Left kidney (tissue), 1 donor: ENCODE measurements at regions not wholly inside any gene's neighbourhood (a gene's known extent, or its start where the extent isn't known, plus 50 kb on each side); places are given as distances from the start of the nearest gene placed in this dataset.
"Not testable (repeated sequence)": the region's sequence is repeated elsewhere in the genome, so short reads cannot be mapped to it uniquely, and the experiment has no call there.

ENCODE experiments used
- DNase-seq: peaks from one replicate; pipeline ENCODE4 v3.0.0-alpha.2; 2013

GRCh38 chr15:93358166-93359059 is 269.4 kb upstream of the RGMA start:
- no peak for DNase-seq

DNA sequence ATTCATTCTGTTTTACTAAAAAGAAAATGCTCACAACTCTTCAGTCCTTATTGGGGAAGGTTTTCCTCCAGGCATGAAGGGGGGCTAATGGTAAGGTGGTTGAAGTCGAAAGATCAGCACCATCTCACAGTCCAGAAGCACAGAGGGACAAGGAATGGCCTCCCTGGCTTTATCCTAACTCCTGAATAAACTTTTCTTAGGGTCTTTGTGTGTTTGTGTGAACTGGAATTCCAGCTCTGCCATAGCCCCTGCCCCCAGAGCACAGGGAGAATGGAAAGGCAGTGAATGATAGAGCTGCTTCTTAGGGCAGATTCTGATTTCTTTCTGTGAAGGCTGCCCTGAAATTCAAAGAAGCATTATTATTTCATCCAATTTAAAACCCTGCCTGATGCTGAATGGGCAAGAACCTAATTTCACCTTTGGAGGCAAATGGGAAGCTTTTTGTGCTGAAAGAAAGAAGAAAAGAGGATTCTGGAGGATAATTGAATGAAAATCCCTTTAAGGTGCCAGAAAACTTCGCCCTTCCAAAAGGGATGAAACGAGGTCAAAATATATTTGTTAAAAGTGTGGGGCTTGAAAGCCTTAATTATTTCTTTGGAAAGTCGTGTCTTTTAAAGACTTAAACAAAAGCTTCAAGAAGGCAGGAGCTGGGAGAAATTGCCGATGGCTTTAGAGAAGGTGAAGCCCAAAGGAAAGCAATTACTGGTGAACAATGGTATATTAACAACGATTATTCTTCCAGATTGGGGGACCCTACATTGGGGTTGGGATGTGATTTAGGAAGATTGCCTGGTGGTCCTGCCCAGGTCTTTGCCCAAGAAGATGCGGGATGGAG is 259.9 kb upstream of the RGMA start:
- DNase-seq, result no peak

- no peak for DNase-seq
These were observed 259.0 kb upstream of the RGMA start for GRCh38 chr15:93347986-93348385.

DNA sequence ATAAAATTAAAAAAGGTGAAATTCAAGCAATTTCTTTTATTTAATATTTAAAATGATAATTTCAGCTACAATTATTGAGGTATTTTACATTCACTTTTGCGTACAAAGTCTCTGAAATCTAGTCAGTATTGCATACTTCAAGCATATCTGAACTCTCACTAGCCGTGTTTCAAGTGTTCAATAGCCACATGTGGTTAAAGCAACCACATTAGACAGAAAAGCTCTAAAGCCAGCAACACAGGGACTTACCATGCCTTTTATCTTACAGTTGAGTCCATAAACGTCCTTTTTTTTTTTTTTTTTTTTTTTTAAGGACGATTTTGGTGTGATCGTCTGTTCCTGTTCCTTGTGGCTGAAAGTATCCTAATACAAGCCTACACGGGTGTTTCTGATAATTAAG is 257.0 kb upstream of the RGMA start:
- no peak for DNase-seq

DNA sequence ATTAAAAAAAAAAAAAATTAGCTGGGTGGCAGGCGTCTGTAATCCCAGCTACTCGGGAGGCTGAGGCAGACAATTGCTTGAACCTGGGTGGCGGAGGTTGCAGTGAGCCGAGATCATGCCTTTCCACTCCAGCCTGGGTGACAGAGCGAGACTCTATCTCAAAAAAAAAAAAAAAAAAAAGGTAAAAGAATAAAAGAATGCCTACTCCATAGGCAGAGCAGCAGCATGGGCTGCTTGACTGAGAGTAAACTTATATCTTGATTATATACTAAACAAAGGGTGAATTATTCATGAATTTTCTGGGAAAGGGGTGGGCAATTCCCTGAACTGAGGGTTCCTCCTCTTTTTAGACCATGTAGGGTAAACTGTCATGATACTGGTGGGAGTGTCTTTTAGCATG is 254.4 kb upstream of the RGMA start:
- not testable (repeated sequence) for DNase-seq

- DNase-seq, result no peak
These were observed 252.2 kb upstream of the RGMA start for GRCh38 chr15:93341164-93341563.

DNA sequence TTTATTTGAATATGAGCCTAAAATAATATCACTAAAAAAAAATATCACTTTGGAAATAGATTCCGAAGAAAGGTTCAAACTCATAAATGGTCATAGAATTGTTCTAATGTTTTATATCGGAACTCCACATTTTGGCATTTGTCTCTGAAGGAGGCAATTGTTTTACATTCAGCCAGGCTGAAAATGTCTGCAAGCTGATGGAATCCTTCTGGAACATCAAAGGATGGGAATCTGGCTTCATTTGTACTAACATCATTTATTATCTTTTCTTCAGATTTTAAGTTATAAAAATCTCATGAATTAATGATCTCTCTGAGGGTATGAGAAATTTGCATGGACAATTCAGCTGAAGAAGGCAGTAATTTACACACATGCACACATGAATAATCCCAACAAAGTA is 251.4 kb upstream of the RGMA start:
- no peak for DNase-seq

DNA sequence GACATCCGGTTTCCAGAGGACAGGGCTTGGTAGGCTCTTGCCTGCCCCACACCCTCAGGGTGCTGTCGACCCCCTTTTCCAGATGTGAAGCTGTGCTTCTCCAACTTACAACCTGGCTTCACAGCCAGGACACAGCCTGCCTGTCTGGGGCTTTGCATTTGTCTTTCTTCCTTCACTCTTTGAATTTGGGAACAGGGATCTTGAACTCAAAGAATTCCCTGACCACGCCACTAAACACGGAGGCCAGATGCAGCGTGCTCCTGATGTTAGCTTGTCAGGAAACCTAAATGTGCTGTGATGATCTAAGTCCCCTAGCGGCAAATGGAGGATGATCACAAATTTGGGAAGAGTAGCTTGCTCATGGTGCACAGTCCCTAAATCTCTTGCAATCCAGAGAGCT is 244.8 kb upstream of the RGMA start:
- no peak for DNase-seq

GRCh38 chr15:93333126-93333525 is 244.1 kb upstream of the RGMA start:
- DNase-seq, result not testable (repeated sequence)

DNA sequence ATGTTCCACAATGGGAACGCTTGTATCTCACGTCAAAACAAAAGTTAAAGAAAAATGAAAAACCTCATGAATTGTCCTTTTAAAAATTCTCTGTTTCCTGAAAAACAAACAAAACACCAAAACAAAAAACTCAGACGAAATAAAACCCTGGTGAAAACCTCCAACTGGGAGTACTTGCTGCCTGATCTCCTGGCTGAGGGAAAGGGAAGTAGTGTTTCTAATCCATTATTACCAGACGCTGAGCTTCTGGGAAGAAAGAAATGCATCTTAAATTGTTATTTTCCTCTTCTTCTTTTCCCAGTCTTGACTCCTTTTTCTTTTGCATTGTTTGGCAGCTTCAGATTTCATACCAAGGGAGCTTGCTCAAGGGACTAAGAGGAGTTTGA is 243.2 kb upstream of the RGMA start:
- DNase-seq, result no peak

GRCh38 chr15:93331545-93332167 is 242.6 kb upstream of the RGMA start:
- peak; percentile 48 for DNase-seq

DNA sequence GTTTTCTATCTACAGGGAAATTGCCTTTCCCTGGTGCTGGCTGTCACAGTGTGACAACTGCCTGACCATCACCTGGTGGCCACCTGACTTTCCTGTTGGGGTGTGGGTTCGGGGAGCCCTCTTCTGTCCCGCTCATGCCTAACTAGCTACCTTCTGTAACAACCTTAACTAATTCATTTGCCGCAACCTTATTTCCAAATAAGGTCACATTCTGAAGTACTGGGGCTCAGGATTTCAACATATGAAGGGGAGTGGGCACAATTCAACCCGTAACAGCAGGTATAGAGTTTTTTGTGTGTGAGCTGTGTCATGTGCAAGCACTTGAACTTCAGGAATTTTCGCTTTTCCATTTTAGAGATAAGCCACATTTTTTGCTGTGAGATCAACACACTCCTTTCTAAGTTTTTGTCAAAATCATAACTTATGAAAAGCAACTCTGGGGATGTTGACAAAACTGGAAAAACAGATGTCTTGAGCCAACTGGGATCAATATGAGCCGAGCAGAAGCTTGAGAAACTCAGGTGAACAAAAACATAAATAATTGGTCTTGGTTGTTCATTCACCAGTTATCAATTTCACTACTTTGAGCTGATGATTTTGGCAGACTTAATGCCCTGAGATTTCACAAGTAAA is 242.0 kb upstream of the RGMA start:
- DNase-seq, result no peak

DNA sequence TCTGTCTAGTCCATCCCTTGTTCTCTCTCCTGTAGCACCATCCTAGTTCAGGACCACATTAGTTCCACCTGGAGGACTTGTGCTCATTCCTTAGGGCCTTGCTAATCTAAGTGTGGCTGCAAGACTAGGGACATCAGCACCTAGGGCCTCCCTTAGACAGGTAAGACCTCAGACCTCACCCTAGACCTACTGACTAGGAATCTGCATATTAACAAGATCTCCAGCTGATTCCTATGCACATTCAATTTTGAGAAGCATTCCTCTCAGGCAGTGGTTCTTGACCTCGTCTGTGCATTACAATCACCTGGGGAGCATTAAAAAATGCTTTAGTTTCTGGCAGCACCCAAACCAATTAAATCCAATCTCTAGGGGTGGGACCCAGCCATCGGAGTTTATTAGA is 238.4 kb upstream of the RGMA start:
- no peak for DNase-seq

DNA sequence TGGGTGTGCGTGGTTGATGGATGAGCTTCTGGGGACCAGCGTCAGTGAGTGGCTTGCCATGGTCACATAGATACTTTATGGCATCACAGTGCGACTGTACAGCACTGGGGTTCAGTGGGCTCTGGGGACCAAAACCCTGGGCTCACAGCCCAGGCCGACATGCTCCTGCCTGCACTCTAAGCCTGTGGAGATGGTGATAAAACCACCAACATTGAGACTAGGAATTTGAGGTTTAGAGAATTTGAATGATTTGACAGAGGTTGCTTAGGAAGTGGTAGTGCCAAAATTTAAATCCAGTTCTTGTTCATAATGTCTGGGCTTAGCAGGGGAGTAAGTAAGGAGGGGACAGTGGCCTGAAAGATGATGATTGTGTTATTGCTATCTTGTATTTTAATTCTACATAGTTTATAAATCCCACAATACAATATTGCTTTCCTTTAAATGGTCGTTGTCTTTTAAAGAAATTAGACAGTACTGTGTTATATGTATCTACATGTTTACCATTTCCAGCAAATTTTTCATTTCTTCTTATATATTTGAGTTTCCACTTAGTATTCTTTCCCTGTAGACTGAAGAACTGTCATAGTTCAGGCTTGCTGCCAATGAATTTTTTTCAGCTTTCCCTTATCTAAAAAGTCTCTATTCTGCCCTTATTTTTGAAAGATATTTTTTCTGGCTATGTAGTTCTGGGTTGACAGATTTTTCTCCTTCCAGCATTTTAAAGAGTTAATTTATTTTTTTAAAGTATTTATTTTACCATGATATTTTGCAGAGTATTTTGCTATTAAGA is 235.4 kb upstream of the RGMA start:
- DNase-seq, result no peak

DNA sequence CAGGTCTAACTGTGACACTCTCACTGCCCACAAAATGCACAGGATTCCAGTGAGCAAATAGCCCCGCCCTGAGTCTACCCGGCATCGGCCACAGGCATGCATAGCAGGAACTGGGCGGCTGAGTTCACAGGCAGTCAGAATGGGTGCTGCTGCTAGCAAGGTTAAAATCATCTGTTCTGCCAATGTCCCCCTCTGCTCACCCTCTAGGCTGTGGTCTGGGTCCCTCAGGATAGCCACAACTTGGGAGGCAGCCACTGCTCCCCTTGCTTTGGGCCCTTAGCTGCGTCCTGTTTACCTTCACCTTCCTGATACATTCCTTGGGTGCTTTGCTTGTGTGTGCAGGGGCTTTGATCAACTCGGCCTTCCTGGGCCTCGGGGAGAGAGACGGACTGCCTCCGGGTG is 232.9 kb upstream of the RGMA start:
- DNase-seq, result no peak

- no peak for DNase-seq
These were observed 230.3 kb upstream of the RGMA start for GRCh38 chr15:93319121-93319814.

DNA sequence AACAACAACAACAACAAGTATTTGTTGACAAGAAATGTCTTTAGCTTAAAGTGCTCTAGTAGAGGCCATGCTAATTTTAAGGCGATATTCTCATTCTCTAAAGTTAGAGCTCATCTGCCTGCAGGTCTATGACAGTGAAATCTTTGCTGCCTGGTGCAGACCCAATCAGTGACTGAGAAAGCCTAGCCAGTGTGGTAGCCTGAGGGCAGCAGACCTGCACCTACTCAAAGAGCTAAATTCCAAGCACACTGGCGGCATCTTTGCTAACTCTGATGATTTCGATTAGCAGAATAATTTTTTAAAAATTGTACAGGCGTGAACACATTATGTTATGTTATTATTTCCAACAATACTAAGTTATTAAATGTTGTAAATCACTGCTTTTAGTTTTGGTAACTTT is 228.8 kb upstream of the RGMA start:
- DNase-seq, result no peak

DNA sequence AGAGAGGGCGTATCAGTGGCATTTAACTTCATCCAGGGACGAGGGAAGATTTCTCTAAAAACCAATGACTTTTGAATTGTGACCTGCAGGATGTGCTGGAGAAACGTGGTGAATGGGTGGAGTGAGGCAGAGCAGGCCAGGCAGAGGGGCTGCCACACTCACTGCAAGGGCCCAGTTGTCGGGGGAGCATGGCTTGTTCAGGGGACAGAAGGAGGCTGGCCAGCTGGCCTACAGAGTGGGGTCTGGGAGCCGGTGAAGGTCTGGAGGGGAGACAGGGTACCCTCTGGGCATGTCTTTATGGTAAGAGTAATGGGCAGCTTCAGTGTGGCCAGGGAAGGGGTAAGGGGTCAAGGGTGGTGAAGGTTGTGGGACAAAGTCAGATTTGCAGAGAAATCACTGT is 225.2 kb upstream of the RGMA start:
- DNase-seq, result no peak

- peak; percentile 56 for DNase-seq
These were observed 224.0 kb upstream of the RGMA start for GRCh38 chr15:93312891-93313486.

GRCh38 chr15:93311620-93312019 is 222.6 kb upstream of the RGMA start:
- no peak for DNase-seq
